HCT116 (cell line): ENCODE measurements at regions not wholly inside any gene's neighbourhood (a gene's known extent, or its start where the extent isn't known, plus 50 kb on each side); places are given as distances from the start of the nearest gene placed in this dataset.

ENCODE experiments used
- ATAC-seq: fragments of 200-7000 bp; cut with Tn5 transposase; 2 replicates; pipeline ENCODE4 v1.9.1; 2020; ENCODE audit warnings: mild to moderate bottlenecking, moderate library complexity
- BruUV-seq: library from RNA; stranded (reverse); fragments of 400-500 nt; replicated peaks from 2 replicates; lab custom pipeline; 2021; lab: Mats Ljungman, UMichigan
- CTCF ChIA-PET: fragments of 300-600 bp; sonication (Branson Sonifier 250); formaldehyde crosslinking; loops from one replicate; lab custom pipeline; 2021; ENCODE audit warnings: antibody characterized with exemption; lab: Charles Lee
- POLR2A ChIA-PET: fragments of 300-600, 350-600 bp; sonication (Branson Sonifier 250); formaldehyde crosslinking; loops from one replicate; lab custom pipeline; 2021; ENCODE audit warnings: antibody characterized with exemption; lab: Charles Lee
- RAD21 ChIA-PET, 2 experiments: fragments of 300-600 bp; sonication (Branson Sonifier 250); formaldehyde crosslinking; loops; one replicate each; lab custom pipeline; 2023; ENCODE audit warnings: low total read pairs in 2 of 2; ENCODE audit not compliant: uncharacterized antibody in 2 of 2, unreplicated experiment in 2 of 2, low non-redundant PET in 1 of 2; lab: Charles Lee
- DNase-seq: peaks from one replicate; pipeline ENCODE4 v3.0.0-alpha.2; 2010; ENCODE audit warnings: low read depth, low spot score
- H2AFZ ChIP-seq: fragments of 200-600 bp; shearing (Covaris generic), sonication (generic); 2 replicates; pipeline ENCODE4 v1.6.1; 2017; ENCODE audit warnings: low read depth, mixed run types, mixed read lengths, antibody characterized with exemption, low read length; ENCODE audit not compliant: poor library complexity, severe bottlenecking
- H3K27ac ChIP-seq: 2 replicates; pipeline ENCODE4 v1.5.1; 2012; ENCODE audit warnings: low read depth, low read length
- H3K27me3 ChIP-seq: fragments of 200-600 bp; sonication (generic); 2 replicates; pipeline ENCODE4 v1.6.1; 2016; ENCODE audit warnings: mixed run types, low read length, mixed read lengths; ENCODE audit not compliant: insufficient read depth
- H3K36me3 ChIP-seq, 2 experiments: fragments of 200-500 bp in 1 of 2; fragments of 200-600 bp in 1 of 2; sonication (Bioruptor generic) in 1 of 2; sonication (generic) in 1 of 2; 2 replicates each; pipeline versions ENCODE4 v1.5.1 to v1.6.1; 2014 to 2016; ENCODE audit warnings: low read length in 2 of 2, inconsistent platforms in 1 of 2, mixed read lengths in 1 of 2, mixed run types in 1 of 2; ENCODE audit not compliant: insufficient read depth in 2 of 2, control insufficient read depth in 1 of 2
- H3K4me1 ChIP-seq, 2 experiments: fragments of 200-600 bp in 1 of 2; sonication (generic) in 1 of 2; 2 replicates each; pipeline versions ENCODE4 v1.5.1 to v1.6.1; 2012 to 2017; ENCODE audit warnings: low read length in 2 of 2, inconsistent platforms in 1 of 2, mild to moderate bottlenecking in 1 of 2, mixed read lengths in 1 of 2, mixed run types in 1 of 2, moderate library complexity in 1 of 2; ENCODE audit not compliant: insufficient read depth in 2 of 2, control insufficient read depth in 1 of 2
- H3K4me2 ChIP-seq: fragments of 200-600 bp; sonication (generic); 2 replicates; pipeline ENCODE4 v1.6.1; 2017; ENCODE audit warnings: mixed run types, low read length, mixed read lengths
- H3K4me3 ChIP-seq, 2 experiments: fragments of 200-600 bp in 1 of 2; sonication (generic) in 1 of 2; replicated peaks in 1 of 2; 2 replicates each; pipeline ENCODE4 v1.5.1; 2011 to 2016; ENCODE audit warnings: low read length in 2 of 2, control low read depth in 1 of 2, low read depth in 1 of 2, mild to moderate bottlenecking in 1 of 2, mixed read lengths in 1 of 2, mixed run types in 1 of 2
- H3K79me2 ChIP-seq: fragments of 200-600 bp; sonication (generic); 2 replicates; pipeline ENCODE4 v1.6.1; 2017; ENCODE audit warnings: mild to moderate bottlenecking, mixed run types, low read length, moderate library complexity, mixed read lengths; ENCODE audit not compliant: insufficient read depth
- H3K9ac ChIP-seq: fragments of 200-600 bp; sonication (generic); 2 replicates; pipeline ENCODE4 v1.6.1; 2016; ENCODE audit warnings: low read length, mixed read lengths
- H3K9me2 ChIP-seq: fragments of 200-600 bp; sonication (generic), shearing (Covaris generic); 2 replicates; pipeline ENCODE4 v1.6.1; 2017; ENCODE audit warnings: mixed run types, mild to moderate bottlenecking, moderate library complexity; ENCODE audit not compliant: insufficient read depth
- H3K9me3 ChIP-seq, 2 experiments: fragments of 200-500 bp in 1 of 2; fragments of 200-600 bp in 1 of 2; sonication (Bioruptor generic) in 1 of 2; sonication (generic) in 1 of 2; 2 replicates each; pipeline ENCODE4 v1.6.1; 2014 to 2017; ENCODE audit warnings: low read length in 2 of 2, mixed read lengths in 2 of 2, inconsistent platforms in 1 of 2, low read depth in 1 of 2, mild to moderate bottlenecking in 1 of 2, mixed run types in 1 of 2, moderate library complexity in 1 of 2; ENCODE audit not compliant: control insufficient read depth in 1 of 2, insufficient read depth in 1 of 2
- H4K20me1 ChIP-seq: fragments of 200-600 bp; sonication (generic), shearing (Covaris generic); 2 replicates; pipeline ENCODE4 v1.6.1; 2017; ENCODE audit warnings: mixed run types, mild to moderate bottlenecking, moderate library complexity; ENCODE audit not compliant: insufficient read depth
- CBX3 ChIP-seq: IDR thresholded peaks from 2 replicates; pipeline ENCODE4 v1.6.1; 2012; ENCODE audit warnings: low read depth
- EGR1 ChIP-seq: IDR thresholded peaks from 2 replicates; pipeline ENCODE4 v1.6.1; 2012; ENCODE audit warnings: low read depth
- ELF1 ChIP-seq: IDR thresholded peaks from 2 replicates; pipeline ENCODE4 v1.6.1; 2012; ENCODE audit warnings: low read depth, borderline replicate concordance
- EZH2 ChIP-seq: fragments of 200-600 bp; sonication (generic); IDR thresholded peaks from 2 replicates; pipeline ENCODE4 v1.6.1; 2017; ENCODE audit warnings: antibody characterized with exemption, mixed run types
- EZH2phosphoT487 ChIP-seq: fragments of 200-600 bp; IDR thresholded peaks from 2 replicates; pipeline ENCODE4 v1.6.1; 2018; ENCODE audit warnings: antibody characterized with exemption, borderline replicate concordance
- POLR2AphosphoS5 ChIP-seq: IDR thresholded peaks from 2 replicates; pipeline ENCODE4 v1.6.1; 2011; ENCODE audit warnings: mild to moderate bottlenecking, low read depth, low read length, moderate library complexity
- RAD21 ChIP-seq: IDR thresholded peaks from 2 replicates; pipeline ENCODE4 v1.6.1; 2012; ENCODE audit warnings: low read depth, mild to moderate bottlenecking
- SIN3A ChIP-seq: IDR thresholded peaks from 2 replicates; pipeline ENCODE4 v1.6.1; 2012; ENCODE audit warnings: low read depth
- SP1 ChIP-seq: IDR thresholded peaks from 2 replicates; pipeline ENCODE4 v1.6.1; 2012; ENCODE audit warnings: low read depth
- TCF7L2 ChIP-seq: IDR thresholded peaks from 2 replicates; pipeline ENCODE4 v1.7.0; 2011; ENCODE audit warnings: borderline replicate concordance, inconsistent platforms; ENCODE audit not compliant: insufficient read depth, insufficient read length; ENCODE audit errors: extremely low read depth
- ZFX ChIP-seq: fragments of 450-650 bp; IDR thresholded peaks from 2 replicates; pipeline ENCODE4 v1.6.1; 2017
- ZNF274 ChIP-seq: fragments of 200-500 bp; sonication (Bioruptor generic); IDR thresholded peaks from 2 replicates; pipeline ENCODE4 v1.6.1; 2014; ENCODE audit warnings: mild to moderate bottlenecking, low read depth, low read length, inconsistent platforms
- intact Hi-C: fragments of 100-400 bp; cut with micrococcal nuclease; formaldehyde crosslinking; loops from 2 replicates; pipeline ENCODE4 v1.10.0; 2022
- TF ChIP-seq, protein P1 (sequence below): IDR thresholded peaks from 2 replicates; pipeline ENCODE4 v1.6.1; 2012; ENCODE audit warnings: low read depth
- TF ChIP-seq, protein P2 (sequence below): IDR thresholded peaks from 2 replicates; pipeline ENCODE4 v1.6.1; 2011; ENCODE audit warnings: mild to moderate bottlenecking, low read length, moderate library complexity; ENCODE audit not compliant: insufficient replicate concordance; ENCODE audit errors: extremely low read depth
- TF ChIP-seq, protein P3 (sequence below): IDR thresholded peaks from 2 replicates; pipeline ENCODE4 v1.6.1; 2012

DNA sequence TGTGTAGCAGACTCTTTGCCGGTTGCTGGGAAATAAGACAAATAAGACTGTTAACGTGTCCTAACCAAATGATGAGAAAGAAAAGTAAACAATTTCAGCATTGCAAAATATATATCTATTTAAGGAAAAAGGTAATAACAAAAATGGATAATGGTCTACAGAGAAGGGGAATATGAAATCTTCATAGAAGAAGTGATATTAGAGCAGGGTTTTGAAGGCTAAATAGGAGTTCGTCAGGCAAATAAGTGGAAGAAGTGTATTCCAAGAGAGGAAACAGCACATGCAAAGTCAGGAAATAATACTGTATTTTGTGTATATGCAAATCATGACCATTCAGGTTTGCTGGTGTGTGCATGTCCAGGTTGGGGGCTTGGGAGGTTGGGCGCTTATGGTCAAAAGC is 55.3 kb upstream of the OSBPL3 start:
- ChIA-PET CTCF (no interaction called here), RAD21 (no interaction called here), POLR2A (no interaction called here)
- Histone ChIP-seq H3K4me1 (peaks cover 0 to 19% of the 10 kb centered on the region in 2 experiments; a peak in 1 of 4 replicates), H3K9me3 (no peaks in the 10 kb centered on the region), H2AFZ (no peak overlapping the region), H3K27ac (no peak overlapping the region), H3K9me2 (no peaks in the 10 kb centered on the region), H3K4me3 (no peak overlapping the region), H3K9ac (no peak overlapping the region), H3K27me3 (no peaks in the 10 kb centered on the region), H3K4me2 (no peak overlapping the region), H3K79me2 (no peaks in the 10 kb centered on the region), H3K36me3 (no peaks in the 10 kb centered on the region), H4K20me1 (no peaks in the 10 kb centered on the region)
- no TSS peak for BruUV-seq
- intact Hi-C loops: no loop called here
- TF ChIP-seq EZH2phosphoT487: no peak
- no peak for TF ChIP-seq ZNF274
- no peak for DNase-seq
- ATAC-seq: no peak

DNA sequence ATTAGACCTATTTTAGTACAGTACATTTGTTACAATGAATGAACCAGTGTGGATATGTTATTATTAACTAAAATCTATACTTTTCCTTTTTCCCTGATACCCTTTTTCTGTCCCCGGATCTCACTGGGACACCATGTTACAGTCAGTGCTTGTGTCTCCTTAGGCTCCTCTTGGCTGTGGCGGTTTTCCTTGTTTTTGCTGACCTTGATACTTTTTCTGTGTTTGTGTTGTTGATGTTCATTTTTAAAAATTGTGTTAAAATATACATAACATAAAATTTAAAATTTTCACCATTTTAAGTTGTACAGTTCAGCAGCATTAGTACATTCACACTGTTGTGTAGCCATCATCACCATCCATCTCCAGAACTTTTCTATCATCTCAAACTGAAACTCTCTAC is 54.2 kb upstream of the OSBPL3 start:
- Histone ChIP-seq H4K20me1 (no peaks in the 10 kb centered on the region), H3K36me3 (no peaks in the 10 kb centered on the region), H2AFZ (no peak overlapping the region), H3K9me2 (no peaks in the 10 kb centered on the region), H3K9ac (no peak overlapping the region), H3K4me2 (no peak overlapping the region), H3K79me2 (no peaks in the 10 kb centered on the region), H3K9me3 (no peaks in the 10 kb centered on the region), H3K27ac (no peak overlapping the region), H3K4me1 (peaks cover 0 to 20% of the 10 kb centered on the region in 2 experiments; a peak in 1 of 4 replicates), H3K27me3 (no peaks in the 10 kb centered on the region), H3K4me3 (no peak overlapping the region)
- RAD21 ChIA-PET: no interaction called here
- DNase-seq (no peak), ATAC-seq (no peak)
- CTCF ChIA-PET: no interaction called here
- POLR2A ChIA-PET: no interaction called here
- no TSS peak for BruUV-seq
- intact Hi-C loops: no loop called here
- TF ChIP-seq RAD21 (no peak), POLR2AphosphoS5 (no peak), ZFX (no peak), EZH2phosphoT487 (no peak), SP1 (no peak), EGR1 (no peak), EZH2 (no peak), ELF1 (no peak), CBX3 (no peak), SIN3A (no peak), TCF7L2 (no peak)
- TF ChIP-seq, protein P1, sequence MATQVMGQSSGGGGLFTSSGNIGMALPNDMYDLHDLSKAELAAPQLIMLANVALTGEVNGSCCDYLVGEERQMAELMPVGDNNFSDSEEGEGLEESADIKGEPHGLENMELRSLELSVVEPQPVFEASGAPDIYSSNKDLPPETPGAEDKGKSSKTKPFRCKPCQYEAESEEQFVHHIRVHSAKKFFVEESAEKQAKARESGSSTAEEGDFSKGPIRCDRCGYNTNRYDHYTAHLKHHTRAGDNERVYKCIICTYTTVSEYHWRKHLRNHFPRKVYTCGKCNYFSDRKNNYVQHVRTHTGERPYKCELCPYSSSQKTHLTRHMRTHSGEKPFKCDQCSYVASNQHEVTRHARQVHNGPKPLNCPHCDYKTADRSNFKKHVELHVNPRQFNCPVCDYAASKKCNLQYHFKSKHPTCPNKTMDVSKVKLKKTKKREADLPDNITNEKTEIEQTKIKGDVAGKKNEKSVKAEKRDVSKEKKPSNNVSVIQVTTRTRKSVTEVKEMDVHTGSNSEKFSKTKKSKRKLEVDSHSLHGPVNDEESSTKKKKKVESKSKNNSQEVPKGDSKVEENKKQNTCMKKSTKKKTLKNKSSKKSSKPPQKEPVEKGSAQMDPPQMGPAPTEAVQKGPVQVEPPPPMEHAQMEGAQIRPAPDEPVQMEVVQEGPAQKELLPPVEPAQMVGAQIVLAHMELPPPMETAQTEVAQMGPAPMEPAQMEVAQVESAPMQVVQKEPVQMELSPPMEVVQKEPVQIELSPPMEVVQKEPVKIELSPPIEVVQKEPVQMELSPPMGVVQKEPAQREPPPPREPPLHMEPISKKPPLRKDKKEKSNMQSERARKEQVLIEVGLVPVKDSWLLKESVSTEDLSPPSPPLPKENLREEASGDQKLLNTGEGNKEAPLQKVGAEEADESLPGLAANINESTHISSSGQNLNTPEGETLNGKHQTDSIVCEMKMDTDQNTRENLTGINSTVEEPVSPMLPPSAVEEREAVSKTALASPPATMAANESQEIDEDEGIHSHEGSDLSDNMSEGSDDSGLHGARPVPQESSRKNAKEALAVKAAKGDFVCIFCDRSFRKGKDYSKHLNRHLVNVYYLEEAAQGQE: no peak
- TF ChIP-seq, protein P2, sequence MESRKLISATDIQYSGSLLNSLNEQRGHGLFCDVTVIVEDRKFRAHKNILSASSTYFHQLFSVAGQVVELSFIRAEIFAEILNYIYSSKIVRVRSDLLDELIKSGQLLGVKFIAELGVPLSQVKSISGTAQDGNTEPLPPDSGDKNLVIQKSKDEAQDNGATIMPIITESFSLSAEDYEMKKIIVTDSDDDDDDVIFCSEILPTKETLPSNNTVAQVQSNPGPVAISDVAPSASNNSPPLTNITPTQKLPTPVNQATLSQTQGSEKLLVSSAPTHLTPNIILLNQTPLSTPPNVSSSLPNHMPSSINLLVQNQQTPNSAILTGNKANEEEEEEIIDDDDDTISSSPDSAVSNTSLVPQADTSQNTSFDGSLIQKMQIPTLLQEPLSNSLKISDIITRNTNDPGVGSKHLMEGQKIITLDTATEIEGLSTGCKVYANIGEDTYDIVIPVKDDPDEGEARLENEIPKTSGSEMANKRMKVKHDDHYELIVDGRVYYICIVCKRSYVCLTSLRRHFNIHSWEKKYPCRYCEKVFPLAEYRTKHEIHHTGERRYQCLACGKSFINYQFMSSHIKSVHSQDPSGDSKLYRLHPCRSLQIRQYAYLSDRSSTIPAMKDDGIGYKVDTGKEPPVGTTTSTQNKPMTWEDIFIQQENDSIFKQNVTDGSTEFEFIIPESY: no peak
- TF ChIP-seq, protein P3, sequence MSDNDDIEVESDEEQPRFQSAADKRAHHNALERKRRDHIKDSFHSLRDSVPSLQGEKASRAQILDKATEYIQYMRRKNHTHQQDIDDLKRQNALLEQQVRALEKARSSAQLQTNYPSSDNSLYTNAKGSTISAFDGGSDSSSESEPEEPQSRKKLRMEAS: no peak
